Choroid plexus epithelial cell (primary cell): ENCODE measurements at regions not wholly inside any gene's neighbourhood (a gene's known extent, or its start where the extent isn't known, plus 50 kb on each side); places are given as distances from the start of the nearest gene placed in this dataset.
A peak's percentile ranks its signal among the peaks of the same experiment; 100 is the strongest.

Experiments used
- DNase-seq: peaks from one replicate; pipeline ENCODE4 v3.0.0-alpha.2; 2010; ENCODE audit warnings: low read depth
- H3K4me3 ChIP-seq: 2 replicates; pipeline ENCODE4 v1.5.1; 2011; ENCODE audit warnings: low read depth, mild to moderate bottlenecking, control low read depth, low read length, moderate library complexity
- CTCF ChIP-seq: conservative IDR thresholded peaks from 2 replicates; pipeline ENCODE4 v1.5.1; 2011; ENCODE audit warnings: low read depth, mild to moderate bottlenecking, control low read depth, inconsistent platforms, low read length, moderate library complexity

- DNase-seq: no peak
- no peak overlapping the region for H3K4me3 ChIP-seq
- TF ChIP-seq CTCF: no peak
Measured at GRCh38 chr1:232682248-232682647, 52.3 kb upstream of the SIPA1L2 start.

DNA sequence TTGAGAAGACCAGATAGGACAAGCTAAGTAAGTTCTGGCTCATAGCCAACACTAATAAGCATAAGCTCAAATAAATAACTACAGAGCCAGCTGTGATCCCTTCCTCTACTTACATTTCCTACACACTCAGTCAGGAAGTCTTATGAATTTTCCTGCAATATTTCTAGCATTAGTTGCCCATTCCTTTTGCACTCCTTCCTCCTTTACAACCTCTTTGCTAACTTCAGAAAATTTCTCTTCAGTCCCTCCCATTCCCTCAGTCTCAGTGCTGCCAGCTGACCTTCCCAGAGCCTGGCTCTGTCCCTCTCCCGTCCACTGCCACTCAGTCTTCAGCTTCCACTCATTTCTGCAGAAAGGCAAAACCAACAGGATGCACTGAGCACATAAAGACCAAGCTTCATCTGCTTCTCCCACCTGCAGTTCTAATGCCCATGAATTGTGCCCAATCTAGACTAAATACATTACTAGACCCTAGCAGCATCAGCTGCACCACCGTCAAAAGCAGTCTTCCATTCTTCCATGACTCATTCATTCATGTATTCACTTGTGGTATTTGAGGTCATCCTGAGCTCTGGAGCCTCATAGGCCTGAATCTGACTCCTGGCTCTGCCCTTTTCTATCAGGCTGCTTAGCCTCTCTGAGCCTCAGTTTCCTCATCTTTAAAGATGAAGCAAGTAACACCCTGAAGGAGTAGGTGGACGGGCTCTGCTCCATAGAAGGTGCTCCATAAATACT lies 54.6 kb upstream of the SIPA1L2 start:
- no peak for TF ChIP-seq CTCF
- peak; percentile 60 for DNase-seq
- H3K4me3 ChIP-seq: no peak overlapping the region

DNA sequence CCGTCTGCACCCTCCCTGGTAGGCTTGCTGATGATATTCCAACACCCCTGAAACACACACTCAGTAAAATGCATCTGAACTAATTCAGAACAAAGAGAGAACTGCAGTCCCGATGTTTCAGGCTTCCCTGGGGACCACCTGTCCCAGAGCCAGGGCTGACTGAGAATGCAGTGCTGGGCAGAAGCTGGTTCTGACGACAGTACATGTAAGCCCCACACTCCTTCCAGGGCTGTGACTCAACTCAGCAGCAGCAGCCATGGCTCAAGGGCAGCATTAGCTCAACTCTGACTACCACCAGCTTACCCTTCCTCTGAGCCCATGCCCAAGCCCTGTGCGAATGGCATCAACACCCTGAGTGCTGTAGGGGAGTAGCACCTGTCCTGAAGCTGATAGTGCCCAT lies 56.4 kb upstream of the SIPA1L2 start:
- TF ChIP-seq CTCF: no peak
- H3K4me3 ChIP-seq: no peak overlapping the region
- no peak for DNase-seq

DNA sequence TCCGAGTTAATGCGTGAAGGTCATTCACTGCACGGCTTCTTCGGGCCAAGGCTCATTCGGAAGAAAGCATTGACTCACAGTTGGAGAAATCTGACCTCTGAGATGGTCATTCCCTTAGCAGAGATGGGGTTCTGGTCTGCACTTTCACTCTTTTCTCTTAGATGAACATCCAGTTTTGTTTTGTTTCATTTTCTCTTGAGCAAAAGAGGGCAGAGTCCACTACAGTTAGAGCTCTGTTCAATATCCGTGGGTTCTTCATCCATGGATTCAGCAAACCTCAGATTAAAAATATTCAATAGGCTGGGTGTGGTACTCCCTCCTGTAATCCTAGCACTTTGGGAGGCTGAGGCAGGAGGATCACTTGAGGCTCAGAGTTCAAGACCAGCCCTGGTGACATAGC lies 57.4 kb upstream of the SIPA1L2 start:
- no peak for DNase-seq
- no peak for TF ChIP-seq CTCF
- no peak overlapping the region for H3K4me3 ChIP-seq

GRCh38 chr1:232687728-232688127 lies 57.8 kb upstream of the SIPA1L2 start:
- no peak for DNase-seq
- H3K4me3 ChIP-seq: no peak overlapping the region
- no peak for TF ChIP-seq CTCF

GRCh38 chr1:232688398-232688797 lies 58.5 kb upstream of the SIPA1L2 start:
- DNase-seq: no peak
- TF ChIP-seq CTCF: no peak
- H3K4me3 ChIP-seq: no peak overlapping the region

DNA sequence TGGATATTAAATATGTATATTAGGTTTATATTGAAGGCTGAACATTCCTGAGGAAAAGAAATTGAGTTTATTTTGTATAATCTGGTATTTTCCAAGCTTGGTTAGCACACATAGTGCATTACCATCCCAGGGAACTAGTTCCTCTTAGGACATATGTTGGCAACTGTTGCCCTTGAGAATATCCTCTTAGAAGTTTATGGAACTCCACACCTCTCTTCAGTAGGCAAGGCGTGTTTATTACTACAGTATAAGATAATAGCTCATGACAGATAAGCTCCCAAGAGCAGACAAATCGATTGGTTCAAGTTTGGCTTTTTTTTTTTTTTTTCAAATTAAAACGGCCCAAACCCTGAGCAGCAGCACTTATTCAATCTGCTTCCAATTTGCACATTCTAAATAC lies 59.8 kb upstream of the SIPA1L2 start:
- DNase-seq: no peak
- no peak overlapping the region for H3K4me3 ChIP-seq
- TF ChIP-seq CTCF: no peak
